ENCODE measurements at regions not wholly inside any gene's neighbourhood (a gene's known extent, or its start where the extent isn't known, plus 50 kb on each side); places are given as distances from the start of the nearest gene placed in this dataset.
"Not testable (repeated sequence)": the region's sequence is repeated elsewhere in the genome, so short reads cannot be mapped to it uniquely, and the experiment has no call there.

DNA sequence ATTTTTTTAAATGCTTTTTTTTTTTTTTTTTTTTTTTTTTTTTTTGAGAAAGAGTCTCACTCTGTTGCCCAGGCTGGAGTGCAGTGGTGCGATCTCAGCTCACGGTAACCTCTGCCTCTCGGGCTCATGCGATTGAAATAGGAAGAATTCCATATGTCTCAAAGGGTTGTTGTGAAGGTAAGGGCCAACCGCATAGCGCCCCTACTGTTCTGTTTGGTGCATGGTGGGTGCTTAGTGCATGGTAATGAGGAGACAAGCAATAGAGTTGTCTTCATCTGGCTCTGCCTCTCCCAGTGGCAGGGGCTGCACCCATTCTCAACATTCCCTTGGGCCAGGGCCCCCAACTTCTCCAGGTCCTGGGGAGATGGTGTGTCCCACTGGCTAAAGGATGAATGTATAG lies 68.7 kb downstream of the RASL11A start:
- H3K4me3 ChIP-seq (ENCODE audit: low read depth, low read length) = no peak overlapping the region
- in situ Hi-C loops (cut with HindIII; ENCODE audit: low sequenced_read_pairs) = no loop called here
- TF ChIP-seq, protein P1, sequence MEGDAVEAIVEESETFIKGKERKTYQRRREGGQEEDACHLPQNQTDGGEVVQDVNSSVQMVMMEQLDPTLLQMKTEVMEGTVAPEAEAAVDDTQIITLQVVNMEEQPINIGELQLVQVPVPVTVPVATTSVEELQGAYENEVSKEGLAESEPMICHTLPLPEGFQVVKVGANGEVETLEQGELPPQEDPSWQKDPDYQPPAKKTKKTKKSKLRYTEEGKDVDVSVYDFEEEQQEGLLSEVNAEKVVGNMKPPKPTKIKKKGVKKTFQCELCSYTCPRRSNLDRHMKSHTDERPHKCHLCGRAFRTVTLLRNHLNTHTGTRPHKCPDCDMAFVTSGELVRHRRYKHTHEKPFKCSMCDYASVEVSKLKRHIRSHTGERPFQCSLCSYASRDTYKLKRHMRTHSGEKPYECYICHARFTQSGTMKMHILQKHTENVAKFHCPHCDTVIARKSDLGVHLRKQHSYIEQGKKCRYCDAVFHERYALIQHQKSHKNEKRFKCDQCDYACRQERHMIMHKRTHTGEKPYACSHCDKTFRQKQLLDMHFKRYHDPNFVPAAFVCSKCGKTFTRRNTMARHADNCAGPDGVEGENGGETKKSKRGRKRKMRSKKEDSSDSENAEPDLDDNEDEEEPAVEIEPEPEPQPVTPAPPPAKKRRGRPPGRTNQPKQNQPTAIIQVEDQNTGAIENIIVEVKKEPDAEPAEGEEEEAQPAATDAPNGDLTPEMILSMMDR (IDR thresholded peaks at IDR 0.05; ENCODE audit: low read depth, low read length, missing control alignments) = peak; percentile 64
- no peak for DNase-seq (ENCODE audit: low read depth)

DNA sequence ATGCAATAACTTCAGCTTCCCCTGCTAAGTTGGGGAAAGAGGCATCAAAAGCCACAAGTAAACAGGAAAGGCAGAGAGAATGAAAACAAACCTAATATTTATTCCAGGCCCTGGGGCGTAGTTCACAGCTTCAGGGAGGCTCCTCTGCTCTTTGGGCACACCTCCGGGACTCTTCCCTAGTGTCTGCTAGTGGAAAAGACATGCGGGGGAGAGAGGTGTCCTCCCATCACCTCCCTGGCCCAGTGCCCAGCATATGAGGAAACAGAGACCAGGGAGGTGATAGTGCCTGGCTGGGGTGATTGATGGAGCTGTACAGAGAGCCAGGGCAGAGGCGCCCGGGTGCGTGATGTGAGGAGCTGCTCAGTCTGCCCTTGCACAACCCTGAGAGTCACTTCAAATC lies 71.0 kb downstream of the RASL11A start:
- in situ Hi-C loops (cut with HindIII; ENCODE audit: low sequenced_read_pairs) = no loop called here
- H3K4me3 ChIP-seq (ENCODE audit: low read depth, low read length) = no peak overlapping the region
- DNase-seq (ENCODE audit: low read depth) = no peak
- TF ChIP-seq, protein P1 (IDR thresholded peaks at IDR 0.05; ENCODE audit: low read depth, low read length, missing control alignments) = no peak

DNA sequence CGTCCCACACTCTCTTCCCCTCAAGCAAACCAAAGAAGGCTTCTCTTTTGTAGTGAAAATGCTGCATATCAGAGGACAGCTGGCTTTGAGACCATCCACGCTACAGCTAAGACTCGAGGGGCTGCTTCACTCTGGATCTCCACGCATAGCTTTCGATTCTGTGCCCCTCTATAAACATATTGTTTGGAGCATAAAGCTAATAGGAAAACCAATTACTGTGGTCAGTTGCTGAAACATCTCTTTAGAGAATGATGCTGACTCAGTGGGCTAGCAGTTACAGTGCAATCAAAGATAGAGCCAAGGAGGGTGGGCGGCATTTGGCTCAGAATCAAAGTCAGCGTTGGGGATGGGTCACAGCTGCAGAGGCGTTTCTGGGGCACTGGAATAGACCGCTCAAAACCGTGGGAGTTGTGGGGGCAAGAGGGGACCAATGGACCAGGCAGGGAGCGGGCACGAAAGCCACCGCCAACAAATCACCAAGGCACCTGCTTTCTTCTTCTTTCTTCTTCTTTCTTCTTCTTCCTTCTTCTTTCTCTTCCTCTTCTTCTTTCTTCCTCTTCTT lies 76.7 kb downstream of the RASL11A start:
- TF ChIP-seq, protein P1 (IDR thresholded peaks at IDR 0.05; ENCODE audit: low read depth, low read length, missing control alignments) = no peak
- no peak for DNase-seq (ENCODE audit: low read depth)
- H3K4me3 ChIP-seq (ENCODE audit: low read depth, low read length) = no peak overlapping the region
- in situ Hi-C loops (cut with HindIII; ENCODE audit: low sequenced_read_pairs) = no loop called here

DNA sequence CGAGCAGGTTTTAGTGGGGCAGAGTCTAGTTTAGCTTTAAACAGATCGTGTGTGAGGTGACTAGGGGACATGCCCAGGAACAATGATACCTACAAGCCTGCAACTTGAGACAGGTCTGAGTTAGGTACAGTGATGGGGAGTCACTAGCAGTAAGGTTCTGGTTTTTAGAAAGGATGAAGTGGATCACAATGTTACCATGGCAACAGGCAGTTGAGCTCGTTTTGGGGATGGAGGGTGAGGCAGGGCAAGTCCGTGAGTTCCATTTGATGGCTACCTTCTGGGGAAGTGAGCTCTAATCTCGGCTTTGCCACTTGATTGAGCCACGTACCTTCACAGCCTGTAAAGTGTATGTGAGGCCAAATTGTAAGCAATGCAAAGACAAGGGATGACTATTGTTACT lies 76.0 kb upstream of the GTF3A start:
- in situ Hi-C loops (cut with HindIII; ENCODE audit: low sequenced_read_pairs) = no loop called here
- TF ChIP-seq, protein P1 (IDR thresholded peaks at IDR 0.05; ENCODE audit: low read depth, low read length, missing control alignments) = no peak
- no peak overlapping the region for H3K4me3 ChIP-seq (ENCODE audit: low read depth, low read length)
- DNase-seq (ENCODE audit: low read depth) = no peak

DNA sequence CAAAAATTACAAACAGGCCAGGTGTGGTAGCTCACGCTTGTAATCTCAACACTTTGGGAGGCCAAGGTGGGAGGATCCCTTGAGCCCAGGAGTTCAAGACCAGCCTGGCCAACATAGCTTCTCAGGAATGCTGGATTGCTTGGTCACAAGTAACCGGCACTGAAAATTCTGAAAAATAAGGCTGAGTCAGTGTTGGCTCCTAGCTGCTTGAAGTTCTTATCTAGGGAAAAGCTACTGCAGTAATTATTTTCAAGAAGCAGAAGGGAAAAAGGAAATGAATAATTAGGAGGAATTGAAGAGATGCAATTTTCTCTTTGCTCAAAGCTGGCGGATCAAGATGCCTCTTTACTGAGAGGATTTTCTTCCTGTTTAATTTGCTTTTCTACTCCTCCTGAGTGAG lies 75.0 kb upstream of the GTF3A start:
- in situ Hi-C loops (cut with HindIII; ENCODE audit: low sequenced_read_pairs) = no loop called here
- no peak overlapping the region for H3K4me3 ChIP-seq (ENCODE audit: low read depth, low read length)
- no peak for DNase-seq (ENCODE audit: low read depth)
- TF ChIP-seq, protein P1 (IDR thresholded peaks at IDR 0.05; ENCODE audit: low read depth, low read length, missing control alignments) = no peak

DNA sequence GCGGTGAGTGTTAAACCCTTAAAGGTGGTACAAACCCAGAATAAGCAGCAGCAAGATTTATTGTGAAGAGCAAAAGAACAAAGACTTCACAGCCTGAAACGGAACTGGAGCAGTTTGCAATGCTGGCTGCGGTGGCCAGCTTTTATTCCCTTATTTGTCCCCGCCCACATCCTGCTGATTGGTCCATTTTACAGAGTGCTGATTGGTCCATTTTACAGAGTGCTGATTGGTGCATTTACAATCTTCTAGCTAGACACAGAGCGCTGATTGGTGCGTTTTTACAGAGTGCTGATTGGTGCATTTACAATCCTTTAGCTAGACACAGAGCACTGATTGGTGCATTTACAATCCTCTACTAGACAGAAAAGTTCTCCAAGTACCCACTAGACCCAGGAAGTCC lies 73.6 kb upstream of the GTF3A start:
- H3K4me3 ChIP-seq (ENCODE audit: low read depth, low read length); DNase-seq (ENCODE audit: low read depth); in situ Hi-C loops (cut with HindIII; ENCODE audit: low sequenced_read_pairs): not testable (repeated sequence)

DNA sequence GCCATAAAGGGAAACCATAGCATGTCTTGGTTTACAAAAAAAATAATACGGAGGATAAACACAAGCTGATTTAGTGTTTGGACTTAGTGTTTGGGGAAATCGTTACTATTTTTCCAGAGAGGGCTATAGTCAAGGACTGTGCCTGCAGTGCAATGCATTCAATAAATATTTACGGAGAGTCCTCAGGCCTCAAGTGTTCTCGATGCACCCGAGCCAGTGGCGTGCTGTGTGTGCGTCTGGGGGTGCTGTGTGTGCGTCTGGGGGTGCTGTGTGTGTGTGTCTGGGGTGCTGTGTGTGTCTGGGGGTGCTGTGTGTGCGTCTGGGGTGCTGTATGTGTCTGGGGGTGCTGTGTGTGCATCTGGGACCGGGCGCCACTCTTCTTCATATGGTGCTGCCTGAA lies 71.7 kb upstream of the GTF3A start:
- TF ChIP-seq, protein P1 (IDR thresholded peaks at IDR 0.05; ENCODE audit: low read depth, low read length, missing control alignments) = no peak
- in situ Hi-C loops (cut with HindIII; ENCODE audit: low sequenced_read_pairs) = no loop called here
- no peak for DNase-seq (ENCODE audit: low read depth)
- no peak overlapping the region for H3K4me3 ChIP-seq (ENCODE audit: low read depth, low read length)

Measured in astrocyte of the cerebellum (primary cell).